GM19463 (cell line): ENCODE measurements at regions not wholly inside any gene's neighbourhood (a gene's known extent, or its start where the extent isn't known, plus 50 kb on each side); places are given as distances from the start of the nearest gene placed in this dataset.
"Not testable (repeated sequence)": the region's sequence is repeated elsewhere in the genome, so short reads cannot be mapped to it uniquely, and the experiment has no call there.

ENCODE experiments used
- ATAC-seq: cut with Tn5 transposase; IDR thresholded peaks from one replicate; pipeline ENCODE4 v1.9.1; 2021; ENCODE audit warnings: mild to moderate bottlenecking, moderate library complexity; ENCODE audit not compliant: unreplicated experiment

DNA sequence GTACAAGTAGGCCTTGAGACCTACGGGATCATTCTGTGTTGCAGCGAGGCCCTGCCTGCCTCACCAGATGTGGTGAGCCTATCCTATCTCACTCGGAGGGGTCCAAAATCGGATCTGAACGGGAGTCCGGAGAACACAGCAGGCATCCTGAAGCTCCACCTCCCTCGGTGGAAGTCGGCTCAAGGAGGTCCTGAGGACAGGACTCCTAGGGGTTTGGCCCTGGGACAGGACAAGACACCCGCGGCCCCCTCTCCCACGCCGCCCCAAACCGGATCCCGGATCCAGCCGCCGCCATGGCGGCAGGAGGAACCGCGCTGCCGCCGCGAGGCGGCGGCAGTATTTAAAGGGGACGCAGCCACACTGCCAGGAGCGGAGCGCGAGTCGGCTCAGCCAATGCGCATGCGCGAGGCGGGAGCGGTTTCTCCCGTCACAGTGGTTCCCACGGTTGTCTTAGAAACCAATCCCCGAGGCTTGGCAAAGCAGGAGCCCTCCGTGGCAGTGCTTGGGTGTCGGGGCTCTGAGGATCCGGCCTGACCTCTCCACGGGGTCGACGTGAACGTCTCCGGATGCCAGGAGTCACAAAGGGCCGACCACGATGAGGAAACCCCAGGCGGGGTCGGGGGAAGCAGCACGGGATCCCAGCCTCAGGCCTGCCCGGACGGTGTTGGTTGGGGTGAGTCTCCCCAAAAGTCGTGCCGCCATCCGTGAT, 454.6 kb upstream of the ZNG1F start:
- ATAC-seq, result peak; percentile 100

DNA sequence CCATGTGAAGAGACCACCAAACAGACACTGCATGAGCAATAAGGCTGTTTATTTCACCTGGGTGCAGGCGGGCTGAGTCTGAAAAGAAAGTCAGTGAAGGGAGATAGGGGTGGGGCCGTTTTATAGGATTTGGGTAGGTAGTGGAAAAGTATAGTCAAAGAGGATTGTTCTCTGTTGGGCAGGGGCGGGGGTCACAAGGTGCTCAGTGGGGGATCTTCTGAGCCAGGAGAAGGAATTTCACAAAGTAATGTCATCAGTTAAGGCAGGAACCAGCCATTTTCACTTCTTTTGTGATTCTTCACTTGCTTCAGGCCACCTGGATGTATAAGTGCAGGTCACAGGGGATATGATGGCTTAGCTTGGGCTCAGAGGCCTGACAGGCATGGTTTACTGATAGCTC, 444.6 kb upstream of the ZNG1F start:
- not testable (repeated sequence) for ATAC-seq

DNA sequence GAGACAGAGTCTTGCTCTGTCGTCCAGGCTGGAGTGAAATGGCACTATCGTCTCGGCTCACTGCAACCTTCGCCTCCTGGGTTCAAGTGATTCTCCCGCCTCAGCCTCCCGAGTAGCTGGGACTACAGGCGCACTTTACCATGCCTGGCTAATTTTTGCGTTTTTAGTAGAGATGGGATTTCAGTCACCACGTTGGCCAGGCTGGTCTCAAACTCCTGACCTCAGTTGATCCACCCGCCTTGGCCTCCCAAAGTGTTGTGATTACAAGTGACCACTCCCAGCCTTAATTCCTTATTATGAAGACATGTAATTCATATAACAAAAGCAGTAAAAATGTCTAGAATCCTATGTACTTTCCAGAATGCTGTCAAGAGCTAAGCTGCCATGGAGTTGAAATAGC, 434.5 kb upstream of the ZNG1F start:
- ATAC-seq, result not testable (repeated sequence)

DNA sequence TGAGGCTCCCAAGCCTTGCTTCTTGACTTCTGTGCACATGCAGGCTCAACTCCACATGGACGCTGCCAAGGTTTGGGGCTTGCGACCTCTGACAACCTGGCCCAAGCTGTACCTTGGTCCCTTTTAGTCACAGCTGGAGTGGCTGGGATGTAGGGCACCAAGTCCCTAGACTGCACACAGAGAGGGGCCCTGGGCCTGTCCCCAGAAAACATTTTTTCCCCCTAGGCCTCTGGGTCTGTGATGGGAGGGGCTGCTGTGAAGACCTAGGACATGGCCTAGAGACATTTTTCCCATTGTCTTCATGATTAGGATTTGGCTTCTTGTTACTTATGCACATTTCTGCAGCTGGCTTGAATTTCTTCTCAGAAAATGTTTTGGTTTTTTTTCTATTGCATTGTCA, 430.1 kb upstream of the ZNG1F start:
- ATAC-seq, result not testable (repeated sequence)

DNA sequence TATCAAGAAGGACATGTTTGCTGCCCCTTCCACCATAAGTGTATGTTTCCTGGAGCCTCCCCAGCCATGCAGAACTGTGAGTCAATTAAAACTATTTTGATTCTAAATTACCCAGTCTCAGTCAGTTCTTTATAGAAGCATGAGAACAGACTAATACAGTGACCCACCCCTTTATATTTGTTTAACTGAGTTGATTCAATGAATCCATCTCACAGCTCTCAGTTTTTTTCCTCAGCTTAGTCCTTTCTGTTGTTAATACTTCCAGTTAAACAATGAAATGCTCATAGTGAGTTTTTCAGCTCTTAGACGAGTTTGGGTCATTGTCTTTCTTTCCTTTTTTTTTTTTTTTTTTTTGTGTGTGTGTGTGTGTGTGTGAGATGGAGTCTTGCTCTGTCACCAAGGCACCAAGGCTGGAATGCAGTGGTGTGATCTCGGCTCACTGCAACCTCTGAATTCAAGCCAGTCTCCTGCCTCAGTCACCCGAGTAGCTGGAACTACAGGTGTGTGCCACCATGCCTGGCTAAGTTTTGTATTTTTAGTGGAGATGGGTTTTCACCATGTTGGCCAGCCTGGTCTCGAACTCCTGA, 417.9 kb upstream of the ZNG1F start:
- not testable (repeated sequence) for ATAC-seq

DNA sequence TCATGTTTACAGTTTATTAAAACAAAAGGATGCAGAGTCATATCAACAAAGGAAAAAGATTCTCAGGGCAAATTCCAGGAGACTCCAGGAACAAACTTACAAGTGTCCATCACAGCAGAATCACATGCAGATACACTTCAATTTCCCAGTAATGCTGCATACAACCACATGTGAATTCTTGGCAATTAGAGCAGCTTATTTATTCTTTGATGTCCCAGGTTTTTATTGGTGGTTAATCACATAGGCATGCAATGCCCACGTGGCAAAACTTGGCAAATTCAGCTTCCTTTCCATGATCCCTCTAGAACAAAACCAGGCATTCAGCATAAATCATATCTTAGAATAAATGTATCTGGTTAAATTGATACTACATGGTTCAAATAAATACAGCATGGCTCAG, 376.5 kb upstream of the ZNG1F start:
- not testable (repeated sequence) for ATAC-seq
